ENCODE measurements at regions not wholly inside any gene's neighbourhood (a gene's known extent, or its start where the extent isn't known, plus 50 kb on each side); places are given as distances from the start of the nearest gene placed in this dataset.

GRCh38 chr11:69380921-69381581, 87.1 kb downstream of the MYEOV start:
- Histone ChIP-seq H3K9ac (ENCODE audit: low read length) (no peak overlapping the region), H3K4me3 (ENCODE audit: low read length) (no peak overlapping the region), H3K9me3 (ENCODE audit: low read length) (no peaks in the 10 kb centered on the region), H3K27ac (ENCODE audit: low read length) (no peak overlapping the region), H3K36me3 (ENCODE audit: insufficient read depth, low read length) (no peaks in the 10 kb centered on the region), H3K79me2 (ENCODE audit: low read length) (no peaks in the 10 kb centered on the region), H4K20me1 (ENCODE audit: insufficient read depth, low read depth, low read length) (no peaks in the 10 kb centered on the region), H3K4me2 (ENCODE audit: low read depth, low read length, poor library complexity, severe bottlenecking) (no peak overlapping the region), H3K9me2 (replicated peaks; ENCODE audit: insufficient read depth, low read length) (no peaks in the 10 kb centered on the region), H2AFZ (ENCODE audit: low read length) (no peak overlapping the region), H3K27me3 (ENCODE audit: low read length) (no peaks in the 10 kb centered on the region), H3K4me1 (ENCODE audit: low read length) (peaks cover 15% of the 10 kb centered on the region)
- DNase-seq: no peak

GRCh38 chr11:69381681-69382130, 87.8 kb downstream of the MYEOV start:
- Histone ChIP-seq H4K20me1 (ENCODE audit: insufficient read depth, low read depth, low read length) (no peaks in the 10 kb centered on the region), H3K27me3 (ENCODE audit: low read length) (no peaks in the 10 kb centered on the region), H3K9me3 (ENCODE audit: low read length) (no peaks in the 10 kb centered on the region), H3K4me2 (ENCODE audit: low read depth, low read length, poor library complexity, severe bottlenecking) (peak overlapping the region; percentile 72), H3K79me2 (ENCODE audit: low read length) (no peaks in the 10 kb centered on the region), H3K9ac (ENCODE audit: low read length) (peak overlapping the region; percentile 50), H3K4me1 (ENCODE audit: low read length) (peaks cover 15% of the 10 kb centered on the region), H3K27ac (ENCODE audit: low read length) (no peak overlapping the region), H3K4me3 (ENCODE audit: low read length) (peak overlapping the region; percentile 21; the same call in 1 of the 2 replicates), H3K9me2 (replicated peaks; ENCODE audit: insufficient read depth, low read length) (no peaks in the 10 kb centered on the region), H2AFZ (ENCODE audit: low read length) (peak overlapping the region; percentile 99), H3K36me3 (ENCODE audit: insufficient read depth, low read length) (no peaks in the 10 kb centered on the region)
- DNase-seq: no peak

DNA sequence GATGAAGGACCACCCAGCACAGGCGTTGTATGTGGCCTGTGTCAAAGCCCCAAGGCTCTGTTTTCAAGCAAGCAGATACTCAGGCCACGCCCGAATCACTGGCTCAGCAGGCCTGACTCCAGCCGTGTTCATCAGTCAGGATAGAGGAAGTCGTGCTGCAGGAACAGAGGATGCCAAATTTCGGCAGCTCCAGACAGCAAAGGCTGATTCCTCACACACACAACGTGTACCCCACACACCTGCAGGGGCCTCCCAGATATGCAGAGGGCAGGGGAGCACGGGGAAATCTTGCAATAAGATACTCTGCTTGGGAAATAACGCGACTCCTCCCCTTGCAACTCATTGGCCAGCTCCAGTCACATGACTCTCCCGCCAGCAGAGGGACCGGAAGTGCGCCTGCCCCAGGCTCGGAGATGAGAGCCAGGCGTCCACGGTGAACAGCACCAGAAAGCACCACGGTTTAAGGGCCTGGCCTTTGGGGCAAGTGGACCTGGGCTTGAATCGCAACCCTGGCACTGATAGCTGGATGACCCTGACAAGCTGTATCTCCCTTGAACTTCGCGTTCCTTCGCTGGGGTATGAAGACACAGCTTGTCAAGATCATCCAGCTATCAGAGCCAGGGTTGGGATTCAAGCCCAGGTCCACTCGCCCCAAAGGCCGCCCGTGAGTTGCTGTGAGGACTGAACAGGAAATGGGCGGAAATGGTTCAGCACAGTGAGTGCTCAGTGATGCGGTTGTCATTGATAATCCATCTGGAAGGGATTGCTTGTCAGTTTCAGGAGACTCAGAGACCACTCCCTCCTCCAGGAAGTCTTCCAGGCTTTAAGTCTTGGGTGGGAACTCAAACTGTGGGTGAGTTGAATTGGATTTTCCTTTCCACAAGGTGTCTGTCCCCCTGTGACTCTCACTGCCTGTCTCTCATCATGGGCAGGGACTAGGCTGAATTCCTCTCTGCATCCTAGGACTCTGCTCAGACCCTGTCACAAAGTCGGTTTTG, 88.5 kb downstream of the MYEOV start:
- no peaks in the 10 kb centered on the region for H3K36me3 ChIP-seq (ENCODE audit: insufficient read depth, low read length)
- peak; percentile 94 for DNase-seq
- H3K9ac ChIP-seq (ENCODE audit: low read length): peak overlapping the region; percentile 71
- H3K9me2 ChIP-seq (replicated peaks; ENCODE audit: insufficient read depth, low read length): no peaks in the 10 kb centered on the region
- H3K4me3 ChIP-seq (ENCODE audit: low read length): peak overlapping the region; percentile 71
- H3K27ac ChIP-seq (ENCODE audit: low read length): no peak overlapping the region
- H3K4me2 ChIP-seq (ENCODE audit: low read depth, low read length, poor library complexity, severe bottlenecking): peak overlapping the region; percentile 72
- H3K4me1 ChIP-seq (ENCODE audit: low read length): peaks cover 15% of the 10 kb centered on the region
- H2AFZ ChIP-seq (ENCODE audit: low read length): peak overlapping the region; percentile 99
- H4K20me1 ChIP-seq (ENCODE audit: insufficient read depth, low read depth, low read length): no peaks in the 10 kb centered on the region
- H3K79me2 ChIP-seq (ENCODE audit: low read length): no peaks in the 10 kb centered on the region
- no peaks in the 10 kb centered on the region for H3K27me3 ChIP-seq (ENCODE audit: low read length)
- no peaks in the 10 kb centered on the region for H3K9me3 ChIP-seq (ENCODE audit: low read length)

DNA sequence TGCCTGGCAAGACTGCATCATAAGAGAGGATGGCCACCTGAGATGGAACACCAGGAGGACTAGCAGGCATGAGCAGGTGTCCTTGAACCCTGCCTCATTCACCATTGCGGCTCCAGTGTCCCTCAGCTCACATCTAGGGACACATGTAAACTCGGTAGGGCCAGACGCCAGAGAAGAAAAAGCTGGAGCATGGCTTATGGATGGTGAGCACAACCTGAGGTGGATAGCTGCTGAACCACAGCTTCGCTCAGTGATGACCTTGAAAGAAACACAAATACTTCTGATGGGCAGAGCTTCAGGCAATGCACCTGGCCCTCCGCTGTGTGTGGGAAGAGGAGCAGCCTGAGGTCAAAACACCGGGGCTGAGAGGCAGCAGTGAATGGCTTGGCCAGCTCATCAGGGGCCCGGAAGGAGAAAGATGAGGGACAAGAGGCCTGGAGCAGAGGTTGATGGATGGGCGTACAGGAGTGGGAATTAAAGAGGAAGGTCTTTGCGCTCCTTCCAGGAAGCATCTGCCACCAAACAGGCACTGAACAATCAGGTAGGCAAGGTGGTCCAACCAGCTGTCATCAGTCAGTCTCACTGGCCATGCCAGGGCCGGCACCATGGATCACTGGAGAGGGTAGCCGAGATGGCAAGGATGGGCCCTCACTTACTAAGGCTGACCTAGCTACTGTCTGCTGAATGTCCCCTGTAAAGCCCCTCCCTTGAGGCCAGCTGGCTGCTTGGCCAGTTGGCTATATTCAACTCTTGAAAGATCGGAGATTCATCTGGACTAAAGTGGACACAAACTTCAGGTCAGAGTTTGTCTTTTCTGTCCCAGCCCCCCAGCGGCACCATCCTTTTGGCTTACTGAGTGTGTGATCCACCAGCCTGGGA, 89.7 kb downstream of the MYEOV start:
- Histone ChIP-seq H4K20me1 (ENCODE audit: insufficient read depth, low read depth, low read length) (no peaks in the 10 kb centered on the region), H3K4me3 (ENCODE audit: low read length) (peak overlapping the region; percentile 71; the same call in 1 of the 2 replicates), H3K9ac (ENCODE audit: low read length) (peak overlapping the region; percentile 71; the same call in 1 of the 2 replicates), H3K36me3 (ENCODE audit: insufficient read depth, low read length) (no peaks in the 10 kb centered on the region), H3K4me2 (ENCODE audit: low read depth, low read length, poor library complexity, severe bottlenecking) (peak overlapping the region; percentile 72), H3K9me2 (replicated peaks; ENCODE audit: insufficient read depth, low read length) (no peaks in the 10 kb centered on the region), H2AFZ (ENCODE audit: low read length) (no peak overlapping the region), H3K4me1 (ENCODE audit: low read length) (peaks cover 15% of the 10 kb centered on the region), H3K79me2 (ENCODE audit: low read length) (no peaks in the 10 kb centered on the region), H3K27ac (ENCODE audit: low read length) (no peak overlapping the region), H3K9me3 (ENCODE audit: low read length) (peaks cover 6% of the 10 kb centered on the region), H3K27me3 (ENCODE audit: low read length) (no peaks in the 10 kb centered on the region)
- no peak for DNase-seq

DNA sequence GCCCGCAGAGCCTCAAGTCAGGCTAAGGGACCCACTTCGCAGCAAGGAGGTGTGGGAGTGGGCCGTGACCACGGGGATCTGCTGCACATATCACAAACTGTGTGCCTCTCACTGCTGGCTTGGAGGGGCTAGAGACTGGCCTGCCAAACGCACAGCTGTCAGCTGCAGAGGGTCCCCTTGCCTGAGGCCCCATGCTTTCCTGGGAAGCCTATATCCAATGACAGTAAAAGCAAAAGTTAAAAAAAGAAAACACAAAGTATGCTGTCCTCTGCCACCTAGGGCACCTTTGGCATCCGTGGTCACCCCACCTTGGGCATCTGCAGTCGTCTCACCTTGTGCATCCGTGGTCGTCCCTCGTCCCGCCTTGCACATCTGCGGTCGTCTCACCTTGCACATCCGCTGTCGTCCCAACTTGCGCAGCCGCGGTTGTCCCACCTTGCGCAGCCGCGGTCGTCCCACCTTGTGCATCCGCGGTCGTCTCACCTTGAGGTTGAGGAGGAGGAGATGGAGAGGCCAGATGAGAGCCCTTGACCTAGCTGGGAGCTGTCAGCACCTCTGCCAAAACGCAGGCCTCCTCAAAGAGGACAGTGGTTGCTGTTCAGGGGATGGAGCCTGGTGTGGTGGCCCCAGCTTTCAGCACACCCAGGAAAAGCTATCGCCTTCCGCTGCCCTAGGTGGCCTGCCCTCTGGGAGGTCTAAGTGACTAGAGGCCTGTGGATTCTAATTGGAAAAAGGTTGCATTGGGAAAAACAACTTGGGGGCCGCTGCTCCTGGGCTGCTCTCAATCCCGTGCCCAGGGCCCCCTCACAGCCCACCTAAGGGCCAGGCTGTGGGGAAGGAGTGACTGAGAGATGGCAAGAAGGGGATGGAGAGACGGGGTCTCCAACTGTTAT, 90.5 kb downstream of the MYEOV start:
- Histone ChIP-seq H4K20me1 (ENCODE audit: insufficient read depth, low read depth, low read length) (no peaks in the 10 kb centered on the region), H3K4me3 (ENCODE audit: low read length) (no peak overlapping the region), H2AFZ (ENCODE audit: low read length) (no peak overlapping the region), H3K27me3 (ENCODE audit: low read length) (no peaks in the 10 kb centered on the region), H3K9me2 (replicated peaks; ENCODE audit: insufficient read depth, low read length) (no peaks in the 10 kb centered on the region), H3K27ac (ENCODE audit: low read length) (no peak overlapping the region), H3K9ac (ENCODE audit: low read length) (no peak overlapping the region), H3K36me3 (ENCODE audit: insufficient read depth, low read length) (no peaks in the 10 kb centered on the region), H3K4me1 (ENCODE audit: low read length) (peaks cover 15% of the 10 kb centered on the region), H3K79me2 (ENCODE audit: low read length) (no peaks in the 10 kb centered on the region), H3K4me2 (ENCODE audit: low read depth, low read length, poor library complexity, severe bottlenecking) (no peak overlapping the region), H3K9me3 (ENCODE audit: low read length) (peaks cover 6% of the 10 kb centered on the region)
- DNase-seq: no peak

GRCh38 chr11:69385144-69385820, 91.3 kb downstream of the MYEOV start:
- no peaks in the 10 kb centered on the region for H4K20me1 ChIP-seq (ENCODE audit: insufficient read depth, low read depth, low read length)
- H3K4me2 ChIP-seq (ENCODE audit: low read depth, low read length, poor library complexity, severe bottlenecking): no peak overlapping the region
- H2AFZ ChIP-seq (ENCODE audit: low read length): no peak overlapping the region
- H3K27me3 ChIP-seq (ENCODE audit: low read length): no peaks in the 10 kb centered on the region
- peaks cover 15% of the 10 kb centered on the region for H3K4me1 ChIP-seq (ENCODE audit: low read length)
- no peaks in the 10 kb centered on the region for H3K36me3 ChIP-seq (ENCODE audit: insufficient read depth, low read length)
- no peak for DNase-seq
- no peaks in the 10 kb centered on the region for H3K79me2 ChIP-seq (ENCODE audit: low read length)
- H3K9ac ChIP-seq (ENCODE audit: low read length): no peak overlapping the region
- H3K27ac ChIP-seq (ENCODE audit: low read length): no peak overlapping the region
- H3K4me3 ChIP-seq (ENCODE audit: low read length): no peak overlapping the region
- H3K9me2 ChIP-seq (replicated peaks; ENCODE audit: insufficient read depth, low read length): no peaks in the 10 kb centered on the region
- H3K9me3 ChIP-seq (ENCODE audit: low read length): peaks cover 6% of the 10 kb centered on the region

DNA sequence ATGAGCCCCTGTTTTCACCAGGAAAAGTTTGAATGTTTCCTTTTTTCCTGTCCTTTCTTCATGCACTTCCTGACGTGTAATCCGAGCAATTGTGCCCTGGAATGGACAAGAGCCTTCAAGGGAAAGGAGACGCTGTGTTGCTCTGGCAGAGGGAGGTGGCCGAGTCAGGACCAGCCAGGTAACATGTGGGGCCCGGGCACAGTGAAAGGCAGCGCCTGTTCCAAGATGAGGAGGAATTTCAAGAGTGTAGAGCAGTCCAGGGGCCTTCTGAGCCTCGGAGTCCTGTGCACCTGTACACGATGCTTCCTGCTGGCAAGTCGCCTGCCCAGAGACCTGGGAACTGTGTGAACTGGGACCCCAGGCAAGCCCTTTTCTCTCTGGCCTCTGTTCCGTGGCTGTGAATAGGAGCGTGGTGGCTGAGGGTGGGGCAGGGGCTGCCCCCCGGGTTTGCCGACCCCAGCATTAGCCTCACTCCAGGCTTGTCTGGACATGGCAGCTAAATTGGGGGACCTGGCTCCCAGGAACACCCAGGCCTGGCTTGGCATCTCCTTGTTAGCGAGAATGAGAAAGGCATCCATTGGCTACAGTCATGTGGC, 92.0 kb downstream of the MYEOV start:
- Histone ChIP-seq H3K79me2 (ENCODE audit: low read length) (no peaks in the 10 kb centered on the region), H3K9me2 (replicated peaks; ENCODE audit: insufficient read depth, low read length) (no peaks in the 10 kb centered on the region), H2AFZ (ENCODE audit: low read length) (no peak overlapping the region), H3K27ac (ENCODE audit: low read length) (no peak overlapping the region), H3K36me3 (ENCODE audit: insufficient read depth, low read length) (no peaks in the 10 kb centered on the region), H4K20me1 (ENCODE audit: insufficient read depth, low read depth, low read length) (no peaks in the 10 kb centered on the region), H3K9ac (ENCODE audit: low read length) (no peak overlapping the region), H3K4me3 (ENCODE audit: low read length) (no peak overlapping the region), H3K9me3 (ENCODE audit: low read length) (peaks cover 6% of the 10 kb centered on the region), H3K4me1 (ENCODE audit: low read length) (peaks cover 15% of the 10 kb centered on the region), H3K4me2 (ENCODE audit: low read depth, low read length, poor library complexity, severe bottlenecking) (no peak overlapping the region), H3K27me3 (ENCODE audit: low read length) (no peaks in the 10 kb centered on the region)
- DNase-seq: no peak

Data from Karpas-422 (cell line).